ENCODE measurements at regions not wholly inside any gene's neighbourhood (a gene's known extent, or its start where the extent isn't known, plus 50 kb on each side); places are given as distances from the start of the nearest gene placed in this dataset.

DNA sequence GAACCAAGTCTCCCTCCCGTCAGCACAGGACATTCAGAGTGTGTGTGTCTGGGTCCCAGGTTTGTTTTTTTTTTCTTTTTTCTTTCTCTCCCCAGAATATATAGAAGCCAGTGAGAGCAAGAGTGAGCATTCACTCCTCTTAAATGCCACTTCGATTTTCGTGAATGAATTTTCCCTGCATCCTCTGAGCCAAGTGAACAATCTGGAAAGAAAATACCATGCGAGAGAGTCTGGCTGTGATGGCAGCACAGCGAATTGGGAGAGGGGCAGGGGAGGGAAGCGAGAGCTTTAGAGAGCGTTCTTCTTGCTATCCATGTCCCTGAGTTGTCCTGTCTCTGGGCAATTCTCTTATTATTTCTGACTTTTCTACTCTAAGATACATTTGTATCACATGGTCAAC is 76.0 kb upstream of the RAB3GAP2 start:
- TF ChIP-seq, protein P1, sequence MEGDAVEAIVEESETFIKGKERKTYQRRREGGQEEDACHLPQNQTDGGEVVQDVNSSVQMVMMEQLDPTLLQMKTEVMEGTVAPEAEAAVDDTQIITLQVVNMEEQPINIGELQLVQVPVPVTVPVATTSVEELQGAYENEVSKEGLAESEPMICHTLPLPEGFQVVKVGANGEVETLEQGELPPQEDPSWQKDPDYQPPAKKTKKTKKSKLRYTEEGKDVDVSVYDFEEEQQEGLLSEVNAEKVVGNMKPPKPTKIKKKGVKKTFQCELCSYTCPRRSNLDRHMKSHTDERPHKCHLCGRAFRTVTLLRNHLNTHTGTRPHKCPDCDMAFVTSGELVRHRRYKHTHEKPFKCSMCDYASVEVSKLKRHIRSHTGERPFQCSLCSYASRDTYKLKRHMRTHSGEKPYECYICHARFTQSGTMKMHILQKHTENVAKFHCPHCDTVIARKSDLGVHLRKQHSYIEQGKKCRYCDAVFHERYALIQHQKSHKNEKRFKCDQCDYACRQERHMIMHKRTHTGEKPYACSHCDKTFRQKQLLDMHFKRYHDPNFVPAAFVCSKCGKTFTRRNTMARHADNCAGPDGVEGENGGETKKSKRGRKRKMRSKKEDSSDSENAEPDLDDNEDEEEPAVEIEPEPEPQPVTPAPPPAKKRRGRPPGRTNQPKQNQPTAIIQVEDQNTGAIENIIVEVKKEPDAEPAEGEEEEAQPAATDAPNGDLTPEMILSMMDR (IDR thresholded peaks at IDR 0.05; ENCODE audit: low read depth, low read length): no peak
- TF ChIP-seq EZH2phosphoT487 (IDR thresholded peaks at IDR 0.05; ENCODE audit: low read depth): no peak

All from OCI-LY3 (cell line).